Upper lobe of left lung (tissue), 6 donors: ENCODE measurements at regions not wholly inside any gene's neighbourhood (a gene's known extent, or its start where the extent isn't known, plus 50 kb on each side); places are given as distances from the start of the nearest gene placed in this dataset.

Experiments
- ATAC-seq, 2 donors: fragments of 200-7000 bp; cut with Tn5 transposase; one replicate each; pipeline ENCODE4 v1.9.1; 2022; ENCODE audit warnings: mild to moderate bottlenecking in 2 of 2, moderate library complexity in 2 of 2; ENCODE audit not compliant: low FRiP score in 2 of 2
- DNase-seq, 2 donors: peaks; one replicate each; pipeline ENCODE4 v3.0.0-alpha.2; 2019 to 2020
- H3K27ac ChIP-seq, 4 donors: fragments of 200-600 bp; sonication (generic); one replicate each; pipeline ENCODE4 v1.5.1; 2016 to 2019
- H3K27me3 ChIP-seq, 4 donors: fragments of 200-600 bp; sonication (generic); one replicate each; pipeline ENCODE4 v1.5.1; 2017 to 2019
- H3K36me3 ChIP-seq, 4 donors: fragments of 200-600 bp; sonication (generic); one replicate each; pipeline ENCODE4 v1.5.1; 2016 to 2019
- H3K4me1 ChIP-seq, 4 donors: fragments of 200-600 bp; sonication (generic); one replicate each; pipeline ENCODE4 v1.5.1; 2018 to 2019
- H3K4me3 ChIP-seq, 4 donors: fragments of 200-600 bp; sonication (generic); one replicate each; pipeline ENCODE4 v1.5.1; 2017 to 2019; ENCODE audit warnings: mild to moderate bottlenecking in 2 of 4, moderate library complexity in 1 of 4
- H3K9me3 ChIP-seq, 4 donors: fragments of 200-600 bp; sonication (generic); one replicate each; pipeline ENCODE4 v1.5.1; 2018 to 2019
- CTCF ChIP-seq, 6 experiments: fragments of 450-650 bp in 4 of 6; fragments of 200-600 bp in 2 of 6; sonication (generic) in 2 of 6; IDR thresholded peaks; one replicate each; pipeline ENCODE4 v1.5.1; 2016 to 2019; ENCODE audit warnings: antibody characterized with exemption in 6 of 6
- EP300 ChIP-seq, 4 donors: sonication (generic); formaldehyde crosslinking; IDR thresholded peaks; one replicate each; pipeline ENCODE4 v1.5.1; 2017; ENCODE audit warnings: antibody characterized with exemption in 4 of 4, control low read depth in 2 of 4
- POLR2A ChIP-seq, 4 donors: fragments of 450-650 bp; IDR thresholded peaks; one replicate each; pipeline ENCODE4 v1.5.1; 2016 to 2017; ENCODE audit warnings: antibody characterized with exemption in 4 of 4, mild to moderate bottlenecking in 2 of 4
- POLR2AphosphoS5 ChIP-seq, 2 donors: sonication (generic); formaldehyde crosslinking; IDR thresholded peaks; one replicate each; pipeline ENCODE4 v1.5.1; 2017; ENCODE audit warnings: antibody characterized with exemption in 2 of 2
- WGBS, 2 donors: methylation state at CpG; one replicate each; pipeline ENCODE4 v1.1.5; 2017 to 2018; 5-methylcytosine and 5-hydroxymethylcytosine counted together
- donor health status: DM: no; HTN: no; CAD: no; lungs with moderate emphysema.
- donor health status: DM: no; HTN: yes; CAD: no; lungs with severe emphysema.

- Histone ChIP-seq H3K27ac (no peak overlapping the region), H3K27me3 (no peaks in the 10 kb centered on the region), H3K9me3 (no peaks in the 10 kb centered on the region), H3K4me3 (no peak overlapping the region), H3K36me3 (no peaks in the 10 kb centered on the region), H3K4me1 (no peaks in the 10 kb centered on the region)
- TF ChIP-seq POLR2A (IDR thresholded peaks at IDR 0.05) (no peak), POLR2AphosphoS5 (IDR thresholded peaks at IDR 0.05) (no peak), EP300 (IDR thresholded peaks at IDR 0.05) (no peak), CTCF (IDR thresholded peaks at IDR 0.05) (no peak)
- 79% methylated on average over 2 of the region's 2 CpGs for WGBS, 2 donors
- no peak for DNase-seq
- ATAC-seq, result no peak
These were observed 188.3 kb downstream of the SLC24A2 start for GRCh38 chr9:19600538-19600937.

GRCh38 chr9:19598722-19599121, 189.9 kb downstream of the ACER2 start:
- WGBS, 2 donors, result 81 to 87% methylated on average over 2 of the region's 2 CpGs
- no peaks in the 10 kb centered on the region for H3K4me1 ChIP-seq
- no peaks in the 10 kb centered on the region for H3K9me3 ChIP-seq
- no peak overlapping the region for H3K4me3 ChIP-seq
- no peaks in the 10 kb centered on the region for H3K27me3 ChIP-seq
- no peak overlapping the region for H3K27ac ChIP-seq
- TF ChIP-seq EP300 (IDR thresholded peaks at IDR 0.05) (no peak), POLR2A (IDR thresholded peaks at IDR 0.05) (no peak), POLR2AphosphoS5 (IDR thresholded peaks at IDR 0.05) (no peak), CTCF (IDR thresholded peaks at IDR 0.05) (no peak)
- H3K36me3 ChIP-seq, result no peaks in the 10 kb centered on the region
- ATAC-seq (no peak), DNase-seq (no peak)

- Histone ChIP-seq H3K27ac (no peak overlapping the region), H3K4me3 (no peak overlapping the region), H3K27me3 (no peaks in the 10 kb centered on the region), H3K36me3 (no peaks in the 10 kb centered on the region), H3K4me1 (no peaks in the 10 kb centered on the region), H3K9me3 (no peaks in the 10 kb centered on the region)
- 65 to 68% methylated on average over 4 of the region's 4 CpGs for WGBS, 2 donors
- TF ChIP-seq POLR2A (IDR thresholded peaks at IDR 0.05) (no peak), POLR2AphosphoS5 (IDR thresholded peaks at IDR 0.05) (no peak), EP300 (IDR thresholded peaks at IDR 0.05) (no peak), CTCF (IDR thresholded peaks at IDR 0.05) (no peak)
- ATAC-seq, result no peak
- DNase-seq, result no peak
These were observed 188.4 kb downstream of the ACER2 start for GRCh38 chr9:19597176-19597575.

GRCh38 chr9:19595003-19595402, 186.2 kb downstream of the ACER2 start:
- H3K27ac ChIP-seq, result no peak overlapping the region
- H3K36me3 ChIP-seq, result no peaks in the 10 kb centered on the region
- H3K27me3 ChIP-seq, result no peaks in the 10 kb centered on the region
- no peak for TF ChIP-seq POLR2AphosphoS5 (IDR thresholded peaks at IDR 0.05)
- no peak for TF ChIP-seq CTCF (IDR thresholded peaks at IDR 0.05)
- DNase-seq (no peak), ATAC-seq (no peak)
- H3K4me1 ChIP-seq, result no peaks in the 10 kb centered on the region
- WGBS, 2 donors, result 68 to 94% methylated on average over 2 of the region's 2 CpGs
- no peak overlapping the region for H3K4me3 ChIP-seq
- no peaks in the 10 kb centered on the region for H3K9me3 ChIP-seq

- Histone ChIP-seq H3K4me1 (no peaks in the 10 kb centered on the region), H3K36me3 (no peaks in the 10 kb centered on the region), H3K27me3 (no peaks in the 10 kb centered on the region), H3K9me3 (no peaks in the 10 kb centered on the region), H3K27ac (no peak overlapping the region), H3K4me3 (no peak overlapping the region)
- ATAC-seq (no peak), DNase-seq (no peak)
- no peak for TF ChIP-seq EP300 (IDR thresholded peaks at IDR 0.05)
- no peak for TF ChIP-seq POLR2AphosphoS5 (IDR thresholded peaks at IDR 0.05)
- no peak for TF ChIP-seq CTCF (IDR thresholded peaks at IDR 0.05)
- no peak for TF ChIP-seq POLR2A (IDR thresholded peaks at IDR 0.05)
- 82 to 95% methylated on average over 1 of the region's 1 CpG for WGBS, 2 donors
These were observed 178.9 kb downstream of the ACER2 start for GRCh38 chr9:19587678-19588077.
